Skeletal muscle cell (primary cell): ENCODE measurements at regions not wholly inside any gene's neighbourhood (a gene's known extent, or its start where the extent isn't known, plus 50 kb on each side); places are given as distances from the start of the nearest gene placed in this dataset.
"Not testable (repeated sequence)": the region's sequence is repeated elsewhere in the genome, so short reads cannot be mapped to it uniquely, and the experiment has no call there.

Experiments
- DNase-seq: peaks from one replicate; pipeline ENCODE4 v3.0.0-alpha.2; 2010; ENCODE audit warnings: low read depth
- H3K4me3 ChIP-seq: 2 replicates; pipeline ENCODE4 v1.5.1; 2011; ENCODE audit warnings: low read depth, mild to moderate bottlenecking, control low read depth, low read length, moderate library complexity

DNA sequence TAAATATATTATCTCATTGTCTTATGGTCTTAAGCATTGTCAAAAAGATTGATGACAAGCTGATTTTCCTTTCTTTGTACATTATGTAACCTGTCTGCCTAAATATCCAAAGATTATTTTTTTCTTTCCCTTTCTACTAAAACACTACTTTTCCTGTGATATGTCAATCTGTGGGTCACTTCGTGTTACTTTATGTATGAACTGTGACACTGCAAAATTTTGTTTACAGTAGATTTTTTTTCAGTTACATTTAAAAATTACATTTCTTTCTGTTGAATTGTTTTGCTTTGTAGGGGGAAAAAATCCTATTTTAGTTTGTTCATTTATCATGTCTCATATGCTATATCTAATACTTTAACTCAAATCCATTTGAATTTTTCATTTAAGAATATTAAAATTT, 392.3 kb upstream of the ATXN7L3B start:
- no peak for DNase-seq
- H3K4me3 ChIP-seq, result no peak overlapping the region

DNA sequence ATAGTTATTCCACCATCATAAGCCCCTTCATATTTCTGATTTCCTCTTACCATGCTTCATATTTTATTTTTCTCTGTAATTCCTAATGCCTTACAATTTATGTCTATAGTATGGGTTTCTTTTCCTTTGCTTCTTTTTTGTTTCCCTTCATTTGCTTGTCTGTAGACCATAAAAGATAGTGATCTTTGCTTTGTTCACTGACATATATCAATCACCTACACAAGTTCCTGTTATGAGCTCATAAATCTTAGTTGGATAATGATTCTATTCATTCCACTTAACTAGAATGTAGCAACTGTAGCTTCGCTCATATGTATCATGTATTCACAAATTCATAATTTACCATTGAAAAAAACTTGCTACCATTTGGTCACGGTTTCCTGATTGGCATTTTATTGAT, 388.8 kb upstream of the ATXN7L3B start:
- H3K4me3 ChIP-seq, result no peak overlapping the region
- no peak for DNase-seq

DNA sequence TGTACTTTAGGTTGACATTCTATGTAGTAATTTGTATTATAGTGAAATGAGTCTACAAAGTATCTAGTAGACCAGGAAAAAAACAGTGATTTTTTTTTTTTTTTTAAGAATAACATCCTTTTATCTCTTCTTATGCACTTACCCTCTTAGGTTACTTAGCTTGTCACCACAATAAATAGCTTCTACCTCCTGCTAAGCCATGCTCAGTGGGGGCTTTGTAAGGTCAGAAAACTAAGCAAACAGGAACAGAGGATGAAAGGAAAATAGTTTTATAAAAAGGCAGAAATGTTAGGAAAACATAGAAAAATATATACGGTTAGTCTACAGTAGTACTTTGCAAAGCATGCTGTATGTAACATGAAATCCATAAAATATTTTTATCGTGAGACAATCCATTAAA, 385.3 kb upstream of the ATXN7L3B start:
- H3K4me3 ChIP-seq, result no peak overlapping the region
- DNase-seq, result no peak

DNA sequence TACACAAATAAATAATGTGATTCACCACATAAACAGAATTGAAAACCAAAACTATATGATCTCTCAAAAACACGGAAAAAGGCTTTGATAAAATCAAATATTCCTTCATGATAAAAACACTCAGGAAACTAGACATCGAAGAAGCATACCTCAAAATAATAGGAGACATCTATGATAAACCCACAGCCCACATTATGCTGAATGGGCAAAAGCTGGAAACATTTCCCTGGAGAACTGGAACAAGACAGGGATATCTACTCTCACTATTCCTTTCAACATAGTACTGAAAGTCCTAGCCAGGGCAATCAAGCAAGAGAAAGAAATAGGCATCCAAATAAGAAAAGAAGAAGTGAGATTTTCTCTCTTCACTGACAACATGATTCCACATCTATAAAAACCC, 371.5 kb upstream of the ATXN7L3B start:
- DNase-seq, result no peak
- H3K4me3 ChIP-seq, result no peak overlapping the region

DNA sequence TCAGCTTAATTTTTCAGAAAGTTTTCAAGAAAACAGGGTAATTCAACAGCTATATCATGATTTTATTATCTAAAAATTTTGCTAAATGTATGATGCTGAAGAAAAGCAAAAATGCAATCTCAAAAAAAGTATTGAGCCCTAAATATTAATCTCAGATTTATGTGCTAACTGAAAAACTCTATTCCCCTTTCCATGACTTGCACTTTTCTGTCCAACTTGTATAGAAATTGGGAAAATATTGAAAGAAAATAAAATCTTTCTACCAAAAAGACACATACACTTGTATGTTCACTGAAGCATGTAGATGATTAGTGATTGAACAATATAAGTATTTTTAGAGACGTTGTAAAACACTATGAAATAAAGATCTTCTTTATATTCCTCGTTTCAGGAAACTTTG, 368.0 kb upstream of the ATXN7L3B start:
- no peak for DNase-seq
- H3K4me3 ChIP-seq, result no peak overlapping the region

DNA sequence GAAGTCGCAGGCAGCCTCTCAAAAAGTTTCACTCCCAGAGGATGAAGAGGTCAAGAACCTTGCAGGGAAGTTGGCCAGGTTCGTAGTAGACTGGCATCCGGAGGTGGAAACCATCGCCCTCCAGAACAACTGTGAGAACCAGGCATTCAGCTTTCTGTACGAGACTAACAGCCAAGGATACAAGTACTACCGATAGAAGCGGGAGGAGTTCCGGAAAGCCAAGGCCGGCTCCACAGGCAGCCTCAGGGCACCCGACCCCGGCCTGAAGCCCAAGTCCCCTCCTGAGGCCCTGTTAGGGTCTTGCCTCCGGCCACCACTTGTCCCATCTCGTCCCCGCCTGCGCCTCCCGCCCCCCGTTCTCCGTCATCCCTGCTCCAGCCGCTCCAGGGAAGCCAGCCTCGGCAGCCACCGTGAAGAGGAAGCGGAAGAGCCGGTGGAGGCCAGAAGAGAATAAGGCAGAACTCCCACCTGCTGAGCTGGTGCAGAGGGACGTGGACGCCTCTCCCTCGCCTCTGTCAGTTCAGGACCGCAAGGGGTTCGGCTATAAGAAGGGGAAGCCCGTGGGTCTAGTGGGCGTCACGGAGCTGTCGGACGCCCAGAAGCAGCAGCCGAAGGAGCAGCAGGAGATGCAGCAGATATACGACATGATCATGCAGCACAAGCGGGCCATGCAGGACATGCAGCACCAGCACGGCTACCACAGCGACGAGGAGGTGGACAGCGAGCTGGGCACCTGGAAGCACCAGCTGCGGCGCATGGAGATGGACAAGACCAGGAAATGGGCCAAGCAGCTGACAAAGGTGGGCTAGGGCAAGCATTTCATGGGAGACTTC, 366.8 kb upstream of the ATXN7L3B start:
- H3K4me3 ChIP-seq, result no peak overlapping the region
- DNase-seq, result no peak

DNA sequence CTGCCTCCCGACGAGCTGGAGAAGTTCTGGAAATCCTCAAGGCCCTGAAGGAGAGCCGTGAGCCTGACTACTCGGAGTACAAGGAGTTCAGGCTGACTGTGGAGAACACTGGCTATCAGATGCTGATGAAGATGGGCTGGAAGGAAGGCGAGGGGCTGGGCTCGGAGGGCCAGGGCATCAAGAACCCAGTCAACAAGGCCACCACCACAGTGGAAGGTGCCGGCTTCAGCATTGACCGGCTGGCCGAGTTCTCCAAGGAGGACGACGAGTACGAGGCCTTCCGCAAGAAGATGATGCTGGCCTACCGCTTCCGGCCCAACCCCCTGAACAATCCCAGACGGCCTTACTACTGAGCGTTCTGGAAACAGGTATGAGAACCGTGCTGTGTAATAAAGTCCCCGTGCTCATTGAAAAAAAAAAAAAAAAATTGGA, 366.1 kb upstream of the ATXN7L3B start:
- H3K4me3 ChIP-seq, result no peak overlapping the region
- no peak for DNase-seq

DNA sequence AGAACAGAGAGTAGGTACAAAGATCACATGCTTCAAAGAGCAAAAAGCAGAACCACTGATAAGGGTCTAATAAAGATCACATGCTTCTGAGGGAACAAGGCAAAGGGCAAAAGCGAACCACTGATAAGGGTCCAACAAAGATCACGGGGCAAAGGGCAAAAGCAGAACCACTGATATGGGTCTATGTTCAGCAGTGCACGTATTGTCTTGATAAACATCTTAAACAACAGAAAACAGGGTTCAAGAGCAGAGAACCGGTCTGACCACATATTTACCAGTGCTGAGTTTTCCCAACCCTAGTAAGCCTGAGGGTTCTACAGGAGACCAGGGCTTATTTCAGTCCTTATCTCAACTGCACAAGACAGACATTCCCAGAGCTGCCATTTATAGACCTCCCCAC, 362.7 kb upstream of the ATXN7L3B start:
- H3K4me3 ChIP-seq, DNase-seq: not testable (repeated sequence)

DNA sequence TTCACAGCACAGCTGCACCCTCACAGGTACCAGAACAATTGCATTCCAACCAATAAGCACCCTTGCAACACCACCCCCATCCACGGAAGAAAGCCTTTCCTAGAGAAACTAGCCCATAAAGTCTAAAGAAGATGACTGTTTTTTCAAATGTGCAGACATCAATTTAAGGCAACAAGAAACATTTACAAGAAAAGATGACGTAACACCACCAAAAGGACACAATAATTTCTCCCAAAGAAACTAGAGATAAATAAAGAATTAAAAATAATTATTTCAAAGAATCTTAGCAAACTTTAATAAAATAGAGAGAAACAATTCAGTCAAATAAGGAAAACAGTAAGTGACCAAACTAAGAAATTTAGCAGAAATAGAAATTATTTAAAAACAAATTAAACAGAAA, 352.3 kb upstream of the ATXN7L3B start:
- no peak overlapping the region for H3K4me3 ChIP-seq
- no peak for DNase-seq

DNA sequence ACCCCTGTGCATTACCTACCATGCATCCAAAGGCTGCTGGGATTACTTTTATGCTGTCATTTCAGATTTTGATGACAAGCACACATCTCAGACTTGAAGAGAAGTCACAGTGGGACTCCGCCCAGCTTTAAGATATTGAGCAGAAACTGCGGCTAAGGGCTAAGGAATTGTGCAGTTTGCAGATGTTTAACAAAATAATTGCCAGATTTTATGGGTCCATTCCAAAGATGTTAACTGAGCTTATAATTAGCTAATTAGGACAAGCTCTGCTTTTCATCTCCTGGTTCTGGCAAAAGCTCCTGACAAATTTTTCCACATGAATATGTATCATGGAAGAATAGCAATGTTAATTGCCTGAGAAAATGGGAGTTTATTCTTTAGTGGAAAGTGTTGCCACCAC, 344.4 kb upstream of the ATXN7L3B start:
- DNase-seq, result no peak
- H3K4me3 ChIP-seq, result no peak overlapping the region

DNA sequence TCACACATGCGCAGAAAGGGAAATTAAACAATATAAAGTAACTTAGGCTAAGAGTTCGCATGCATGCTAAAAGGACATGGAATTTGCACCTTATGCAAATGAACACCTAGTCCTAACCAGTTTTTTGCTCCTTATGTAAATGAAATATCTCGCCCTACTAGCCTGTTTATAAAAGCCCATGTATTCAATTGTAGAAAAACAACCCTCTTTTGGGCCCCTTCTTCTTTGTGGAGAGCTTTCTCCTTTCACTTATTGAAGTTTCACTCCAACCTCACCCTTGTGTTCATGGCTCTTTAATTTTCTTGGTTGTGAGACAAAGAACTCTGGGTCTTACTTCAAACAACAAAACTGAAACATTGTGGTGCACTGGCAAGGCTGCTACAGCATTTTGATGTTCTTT, 333.4 kb upstream of the ATXN7L3B start:
- H3K4me3 ChIP-seq, result no peak overlapping the region
- DNase-seq, result no peak

DNA sequence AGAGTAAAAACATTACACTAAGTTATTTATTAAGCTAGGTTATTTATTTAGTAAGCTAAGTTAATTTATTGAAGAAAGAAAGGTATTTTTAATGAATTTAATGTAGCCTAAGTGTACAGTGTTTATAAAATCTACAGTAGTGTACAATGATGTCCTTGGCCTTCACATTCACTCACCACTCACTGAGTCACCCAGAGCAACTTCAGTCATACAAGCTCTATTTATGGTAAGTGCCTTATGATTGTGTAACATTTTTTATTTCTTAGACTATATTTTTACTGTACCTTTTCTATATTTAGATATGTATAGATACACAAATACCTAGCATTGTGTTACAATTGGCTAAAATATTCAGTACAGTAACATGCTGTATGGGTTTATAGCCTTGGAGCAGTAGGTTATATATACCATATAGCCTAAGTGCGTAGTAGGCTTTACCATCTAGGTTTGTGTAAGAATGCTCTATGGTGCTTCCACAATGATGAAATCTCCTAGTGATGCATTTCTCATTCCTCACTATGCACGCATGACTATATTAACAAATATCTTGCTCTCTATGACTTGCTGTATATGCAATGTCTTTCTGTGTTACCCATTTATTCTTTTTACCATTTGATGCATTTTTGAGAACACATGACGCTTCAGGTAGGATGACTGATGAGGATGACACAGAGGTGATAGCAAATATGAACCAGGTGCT, 309.6 kb upstream of the ATXN7L3B start:
- H3K4me3 ChIP-seq, result no peak overlapping the region
- no peak for DNase-seq

DNA sequence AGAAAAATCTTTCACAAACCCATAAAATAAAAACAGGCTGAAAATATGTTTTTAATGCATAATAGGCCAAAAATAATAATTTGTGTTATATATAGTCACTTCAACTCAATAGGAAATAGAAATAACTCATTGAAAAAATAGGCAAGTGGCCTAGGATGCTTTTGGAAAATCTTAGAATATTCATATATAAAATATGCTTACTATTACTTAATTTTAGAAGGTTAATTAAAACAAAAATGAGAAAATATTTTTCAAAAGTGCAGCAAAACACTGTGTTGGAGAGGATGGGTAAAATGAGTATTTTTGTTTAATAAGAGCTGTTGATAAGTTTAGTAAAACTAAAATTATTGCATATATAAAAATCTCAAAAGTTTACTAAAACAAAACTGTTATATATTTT, 308.0 kb upstream of the ATXN7L3B start:
- DNase-seq, result no peak
- no peak overlapping the region for H3K4me3 ChIP-seq

DNA sequence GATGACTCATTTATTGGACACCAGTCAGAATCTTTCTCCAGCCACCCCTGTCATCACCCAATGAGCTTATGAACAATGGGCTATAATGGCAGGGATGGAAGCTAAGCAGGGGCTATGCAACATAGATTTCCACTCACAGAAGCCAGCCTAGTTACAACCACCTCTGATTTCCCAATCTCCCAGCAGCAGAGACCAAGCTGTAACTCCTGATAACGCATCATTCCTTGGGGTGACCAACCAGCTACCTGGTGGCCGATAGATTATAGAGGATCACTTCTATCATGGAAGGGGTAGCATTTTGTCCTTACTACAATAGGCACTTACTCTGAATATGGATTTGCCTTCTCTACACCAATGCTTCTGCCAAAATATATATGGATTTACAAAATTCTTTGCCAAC, 302.3 kb upstream of the ATXN7L3B start:
- no peak overlapping the region for H3K4me3 ChIP-seq
- no peak for DNase-seq

DNA sequence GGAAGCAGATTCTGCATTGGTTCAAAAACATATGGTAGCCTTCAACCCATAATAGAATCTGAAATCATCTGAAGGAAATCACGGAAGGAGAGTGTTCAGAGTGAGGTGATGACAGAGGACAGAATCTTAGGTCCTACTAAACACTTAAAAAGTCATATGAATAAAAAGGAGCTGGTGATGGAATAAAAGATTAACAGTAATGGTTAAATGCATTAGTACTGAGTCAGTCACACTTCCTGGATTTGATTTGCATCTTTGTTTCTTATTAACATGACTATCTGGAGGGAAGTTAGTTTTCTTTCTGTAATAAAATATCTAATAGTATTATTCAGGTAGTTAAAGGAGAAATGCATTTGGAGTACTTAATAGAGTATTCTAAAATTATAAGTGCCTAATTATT, 296.3 kb upstream of the ATXN7L3B start:
- H3K4me3 ChIP-seq, result no peak overlapping the region
- no peak for DNase-seq

DNA sequence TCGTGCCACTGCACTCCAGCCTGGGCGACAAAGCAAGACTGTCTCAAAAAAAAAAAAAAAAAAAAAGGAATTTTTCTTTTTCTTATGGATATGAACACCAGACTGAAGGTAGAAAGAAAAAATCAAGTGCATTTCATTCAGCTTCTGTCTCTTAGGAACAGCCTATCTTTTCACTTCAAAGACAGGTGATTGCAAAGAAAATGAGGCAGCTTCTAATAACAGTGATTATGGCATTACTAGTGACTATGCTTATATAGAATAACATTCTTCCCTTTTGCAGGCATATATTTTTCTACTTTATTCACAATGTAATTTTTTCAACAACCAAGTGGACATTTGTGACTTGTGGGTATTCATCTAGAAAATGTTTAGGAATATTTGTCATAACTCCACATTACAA, 295.5 kb upstream of the ATXN7L3B start:
- DNase-seq, result no peak
- no peak overlapping the region for H3K4me3 ChIP-seq

DNA sequence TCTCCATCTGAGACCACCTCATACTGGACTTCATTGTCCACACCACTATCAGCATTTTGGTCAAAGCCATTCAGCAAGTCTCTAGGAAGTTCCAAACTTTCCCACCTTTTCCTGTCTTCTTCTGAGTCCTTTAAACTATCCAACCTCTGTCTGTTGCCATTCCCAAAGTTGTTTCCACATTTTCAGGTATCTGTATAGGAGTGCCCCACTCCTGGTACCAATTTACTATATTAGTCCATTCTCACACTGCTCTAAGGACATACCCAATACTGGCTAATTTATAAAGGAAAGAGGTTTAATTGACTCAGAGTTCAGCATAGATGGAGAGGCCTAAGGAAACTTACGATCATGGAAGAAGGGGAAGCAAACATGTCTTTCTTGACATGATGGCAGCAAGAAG, 292.2 kb upstream of the ATXN7L3B start:
- no peak overlapping the region for H3K4me3 ChIP-seq
- DNase-seq, result no peak

DNA sequence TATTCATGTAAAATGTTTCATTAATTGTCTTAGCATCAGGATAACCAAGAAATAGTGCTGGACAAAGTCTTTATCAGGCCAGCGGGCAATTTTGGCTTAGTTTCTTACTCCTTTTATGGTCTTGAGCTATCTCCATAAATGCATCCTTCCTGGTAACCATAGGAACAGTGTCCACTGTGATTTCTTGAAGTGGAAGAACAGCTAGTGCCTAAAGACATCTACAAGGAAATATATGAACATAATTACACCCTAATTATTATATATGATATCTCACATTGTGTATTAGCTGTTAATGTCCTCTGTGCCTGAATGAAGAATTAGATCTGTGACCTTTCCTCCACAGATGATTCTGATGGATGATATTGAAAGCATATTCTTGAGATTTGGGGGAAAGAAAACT, 286.7 kb upstream of the ATXN7L3B start:
- H3K4me3 ChIP-seq, result no peak overlapping the region
- no peak for DNase-seq

DNA sequence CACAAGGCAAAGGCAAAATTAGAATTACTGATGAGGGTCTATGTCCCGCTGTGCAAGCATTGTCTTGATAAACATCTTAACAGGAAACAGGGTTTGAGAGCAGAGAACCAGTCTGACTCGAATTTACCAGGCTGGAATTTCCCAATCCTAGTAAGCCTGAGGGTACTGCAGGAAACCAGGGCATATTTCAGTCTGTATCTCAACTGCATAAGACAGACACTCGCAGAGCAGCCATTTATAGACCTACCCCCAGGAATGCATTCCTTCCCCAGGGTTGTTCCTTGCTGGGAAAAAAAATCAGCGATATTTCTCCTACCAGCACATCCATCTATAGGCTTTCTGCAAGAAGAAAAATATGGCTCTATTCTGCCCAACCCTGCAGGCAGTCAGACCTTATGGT, 283.8 kb upstream of the ATXN7L3B start:
- not testable (repeated sequence) for H3K4me3 ChIP-seq

DNA sequence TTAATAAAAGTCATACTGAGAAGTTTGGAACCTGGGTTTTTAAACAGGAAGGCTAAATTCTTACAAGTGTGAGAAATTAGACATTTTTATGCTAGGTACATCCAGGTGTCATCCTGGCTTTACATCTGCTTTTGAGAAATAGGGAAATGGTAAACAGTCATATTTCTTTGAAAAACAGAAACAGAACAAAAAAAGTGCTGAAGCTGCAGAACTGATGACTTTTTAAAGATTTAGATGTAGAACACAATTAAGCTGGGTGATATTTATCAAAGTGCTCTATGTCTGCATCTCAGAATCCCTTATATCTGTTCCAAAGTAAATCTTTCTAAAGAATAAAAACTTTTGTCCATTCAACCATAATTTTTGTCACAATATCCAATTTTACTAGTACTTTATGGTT, 282.9 kb upstream of the ATXN7L3B start:
- DNase-seq, result no peak
- no peak overlapping the region for H3K4me3 ChIP-seq

More for the DNA sequence above, 283.8 kb upstream of the ATXN7L3B start:
- DNase-seq, result not testable (repeated sequence)

DNA sequence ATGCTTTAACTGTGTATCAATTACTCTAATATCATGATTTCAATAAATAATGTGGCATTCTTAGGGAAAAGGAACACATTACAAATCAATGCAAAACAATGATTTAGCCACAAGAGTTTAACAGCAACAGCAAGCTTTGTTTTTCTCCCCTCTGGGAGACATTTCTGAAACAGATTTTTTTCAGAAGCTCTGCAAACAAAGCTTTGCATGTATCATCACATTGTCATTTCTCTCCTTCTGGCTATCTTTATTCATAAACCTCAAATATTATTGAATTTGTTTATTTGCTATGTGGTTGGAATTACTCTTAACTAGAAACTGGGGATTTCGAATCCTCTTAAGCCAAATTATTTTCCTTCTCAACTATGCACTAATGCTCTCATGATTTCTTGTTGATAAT, 278.4 kb upstream of the ATXN7L3B start:
- DNase-seq, result no peak
- H3K4me3 ChIP-seq, result no peak overlapping the region
